ENCODE measurements at regions not wholly inside any gene's neighbourhood (a gene's known extent, or its start where the extent isn't known, plus 50 kb on each side); places are given as distances from the start of the nearest gene placed in this dataset.

DNA sequence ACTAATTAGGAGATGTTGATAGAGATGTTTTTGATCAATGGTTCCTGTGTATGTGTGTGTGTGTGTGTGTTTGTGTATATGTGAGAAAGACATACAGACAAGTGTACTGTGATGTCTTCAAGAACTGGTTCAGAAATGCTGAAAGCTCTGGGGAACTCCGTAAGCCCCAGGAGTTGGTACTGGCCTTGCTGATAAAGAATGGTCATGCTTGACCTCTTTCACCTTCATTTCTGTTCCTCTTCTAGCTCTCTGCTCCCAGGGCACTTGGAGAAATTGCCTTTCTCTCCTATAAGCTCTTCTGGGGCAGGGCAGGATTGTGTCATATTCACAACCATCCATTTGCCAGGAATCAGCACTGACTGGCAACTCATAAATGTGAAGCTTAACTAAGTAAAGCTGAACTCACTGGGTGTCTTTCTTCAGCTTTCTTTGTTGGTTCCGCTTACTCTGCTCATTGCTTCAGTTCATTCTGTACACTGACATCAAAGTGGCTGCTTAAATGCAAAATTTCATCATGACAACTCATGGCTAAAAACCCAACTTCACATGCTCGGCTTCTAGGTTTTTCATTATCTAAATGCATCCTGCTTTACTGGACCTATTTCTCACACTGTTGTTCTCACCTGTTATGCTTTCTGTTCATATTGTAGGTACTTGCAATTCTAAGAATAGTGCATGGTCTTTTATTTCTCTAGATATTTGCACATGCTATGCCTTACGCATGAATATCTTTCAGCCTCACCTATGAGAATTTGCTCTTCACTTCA, 162.1 kb upstream of the LYSMD4 start:
- H3K27ac ChIP-seq (ENCODE audit: extremely low read depth, low read depth, low read length), result no peak overlapping the region
- TF ChIP-seq SMAD3 (CRISPR knock-in tag; conservative IDR thresholded peaks at IDR 0.05), result no peak
- TF ChIP-seq RBM15 (IDR thresholded peaks at IDR 0.05; ENCODE audit: insufficient read depth, low read length), result no peak
- TF ChIP-seq SMC3 (conservative IDR thresholded peaks at IDR 0.05; ENCODE audit: insufficient read depth, low read depth, low read length), result no peak
- TF ChIP-seq PTTG1 (tag; IDR thresholded peaks at IDR 0.05; ENCODE audit: low read depth), result no peak
- TF ChIP-seq HEY1 (CRISPR knock-in tag; IDR thresholded peaks at IDR 0.05; ENCODE audit: borderline replicate concordance), result no peak
- TF ChIP-seq HMGN3 (IDR thresholded peaks at IDR 0.05; ENCODE audit: borderline replicate concordance, extremely low read depth, insufficient read length, low read depth, low read length), result no peak
- TF ChIP-seq CTBP1 (IDR thresholded peaks at IDR 0.05; ENCODE audit: borderline replicate concordance), result no peak
- no peak for TF ChIP-seq BCL6 (CRISPR knock-in tag; IDR thresholded peaks at IDR 0.05)
- TF ChIP-seq RAD21 (CRISPR knock-in tag; conservative IDR thresholded peaks at IDR 0.05 in 1 of 2, IDR thresholded peaks at IDR 0.05 in 1 of 2), result no peak

More for the DNA sequence above, 162.1 kb upstream of the LYSMD4 start:
- Histone ChIP-seq H4K20me1 (replicated peaks; ENCODE audit: control insufficient read depth, insufficient read depth, low read length) (no peaks in the 10 kb centered on the region), H3K36me3 (ENCODE audit: control insufficient read depth, insufficient read depth, low read length) (no peaks in the 10 kb centered on the region), H3K9me3 (replicated peaks; ENCODE audit: control insufficient read depth, insufficient read depth, low read depth, low read length) (no peaks in the 10 kb centered on the region), H3K79me2 (ENCODE audit: control insufficient read depth, insufficient read depth, low read length) (no peaks in the 10 kb centered on the region), H2AFZ (ENCODE audit: low read depth, low read length) (no peak overlapping the region), H3K4me2 (ENCODE audit: insufficient read depth, low read length) (no peak overlapping the region), H3K4me3 (no peak overlapping the region), H3K9me1 (ENCODE audit: control insufficient read depth, insufficient read depth, low read length) (no peaks in the 10 kb centered on the region), H3K27me3 (ENCODE audit: control insufficient read depth in 2 of 2, insufficient read depth in 2 of 2, low read length in 2 of 2) (no peaks in the 10 kb centered on the region), H3K9ac (ENCODE audit: insufficient read depth in 1 of 2, low read depth in 2 of 2, low read length in 2 of 2) (no peak overlapping the region), H3K4me1 (replicated peaks in 1 of 2; ENCODE audit: control insufficient read depth in 2 of 2, insufficient read depth in 2 of 2, low read length in 2 of 2) (no peaks in the 10 kb centered on the region)
- CTCF ChIA-PET (ENCODE audit: low intra/inter-chr PET ratio), result no interaction called here
- WGBS (ENCODE audit: insufficient coverage, low coverage, missing lambda C conversion rate), result 1% methylated on average over 4 of the region's 4 CpGs
- POLR2A ChIA-PET, result no interaction called here
- DNase-seq (ENCODE audit: extremely low read depth in 1 of 4, low spot score in 3 of 4) (no peak), FAIRE-seq (no peak), ATAC-seq (no peak)
- in situ Hi-C loops (cut with MboI) (no loop called here), intact Hi-C loops (cut with micrococcal nuclease) (no loop called here)
- no TSS peak for BruUV-seq (replicated peaks)
